GM18861 (cell line): ENCODE measurements at regions not wholly inside any gene's neighbourhood (a gene's known extent, or its start where the extent isn't known, plus 50 kb on each side); places are given as distances from the start of the nearest gene placed in this dataset.
"Not testable (repeated sequence)": the region's sequence is repeated elsewhere in the genome, so short reads cannot be mapped to it uniquely, and the experiment has no call there.

Experiments used
- ATAC-seq: cut with Tn5 transposase; IDR thresholded peaks from one replicate; pipeline ENCODE4 v1.9.1; 2021; ENCODE audit not compliant: unreplicated experiment

DNA sequence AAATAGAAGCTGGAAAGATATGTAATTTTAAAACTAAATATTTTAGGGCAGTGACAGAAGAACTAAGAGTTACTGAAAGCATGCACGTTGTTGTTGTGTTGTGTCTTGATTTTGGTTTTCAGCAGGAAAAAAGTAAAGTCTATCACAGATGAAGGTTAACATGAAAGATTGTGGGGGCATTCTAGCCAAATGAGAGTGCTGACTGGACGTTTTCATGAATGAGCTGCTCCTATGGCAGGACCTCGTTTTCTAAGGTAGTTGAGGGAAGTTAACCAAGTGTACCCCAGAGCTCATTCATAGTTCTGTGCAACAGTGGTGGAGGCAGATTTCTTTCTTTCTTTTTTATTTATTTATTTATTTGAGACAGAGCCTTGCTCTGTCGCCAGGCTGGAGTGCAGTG is 194.6 kb upstream of the IRS2 start:
- no peak for ATAC-seq

DNA sequence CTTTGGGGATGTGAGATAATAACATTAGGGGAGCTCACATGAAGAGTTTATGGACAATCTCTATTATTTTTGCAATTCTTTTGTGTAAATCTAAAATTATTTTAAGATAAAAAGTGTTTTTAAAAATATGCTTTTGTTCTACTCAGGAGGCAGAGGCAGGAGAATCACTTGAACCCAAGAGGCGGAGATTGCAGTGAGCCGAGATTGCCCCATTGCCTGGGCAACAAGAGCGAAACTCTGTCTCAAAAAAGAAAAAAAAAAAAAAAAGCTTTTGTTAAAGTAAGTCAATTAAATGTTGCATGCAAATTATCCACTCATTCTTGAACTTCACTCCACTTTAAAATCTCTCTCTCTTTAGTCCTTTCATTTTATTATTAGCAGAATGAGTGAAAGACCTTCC is 193.3 kb upstream of the IRS2 start:
- not testable (repeated sequence) for ATAC-seq

DNA sequence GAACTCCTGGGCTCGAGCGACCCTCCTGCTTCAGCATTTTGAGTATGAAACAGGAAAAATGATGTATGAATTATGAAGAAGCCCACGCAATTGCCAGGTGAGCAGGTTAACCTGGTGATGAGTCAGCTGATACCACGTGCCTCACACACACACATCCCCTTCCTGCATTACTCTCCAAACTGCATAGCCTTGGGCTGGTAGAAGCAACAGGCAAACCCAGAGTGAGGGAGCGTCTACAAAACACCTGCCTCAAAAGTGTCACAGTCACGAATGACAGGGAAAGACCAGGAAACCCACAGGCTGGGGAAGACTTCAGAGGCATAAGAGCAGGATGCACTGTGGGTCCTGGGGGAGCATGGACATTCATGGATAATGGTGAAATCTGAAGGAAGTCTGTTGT is 192.8 kb upstream of the IRS2 start:
- ATAC-seq: no peak

DNA sequence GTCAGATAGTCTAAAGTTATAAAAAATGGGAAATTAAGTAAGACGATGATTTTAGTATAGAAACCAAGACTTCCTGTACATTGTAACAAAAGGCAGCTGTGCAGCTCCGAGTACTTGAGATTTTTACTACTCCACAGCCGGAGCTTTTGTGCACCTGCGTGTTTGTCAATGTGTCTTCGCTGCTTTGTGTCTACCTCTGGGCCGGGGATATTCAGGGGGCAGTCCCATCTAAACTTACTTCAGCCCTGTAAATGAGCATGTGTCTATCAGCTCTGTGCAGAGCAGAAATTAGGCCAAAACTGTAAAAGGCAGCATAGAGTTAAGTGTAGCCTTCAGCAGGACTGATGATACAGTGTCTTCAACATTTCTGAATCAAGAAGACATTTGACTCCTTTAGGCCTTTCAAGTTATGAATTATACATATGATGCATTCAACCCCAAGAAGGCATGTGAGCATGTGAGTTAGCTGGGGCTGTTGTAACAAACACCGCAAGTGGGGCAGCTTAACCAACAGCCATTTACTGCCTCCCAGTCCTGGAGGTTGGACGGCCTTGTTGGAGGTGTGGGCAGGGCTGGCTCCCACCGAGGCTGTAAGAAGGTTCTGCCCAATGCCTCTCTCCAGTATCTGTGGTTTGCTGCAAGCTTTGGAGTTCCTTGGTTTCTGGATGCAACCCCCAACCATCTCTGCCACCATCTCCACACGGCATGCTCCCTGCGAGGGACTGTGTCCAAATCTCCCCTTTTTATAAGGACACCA is 191.0 kb upstream of the IRS2 start:
- ATAC-seq: no peak

- no peak for ATAC-seq
Measured at GRCh38 chr13:109976206-109976997, 190.0 kb upstream of the IRS2 start.

GRCh38 chr13:109974354-109974753 is 188.0 kb upstream of the IRS2 start:
- no peak for ATAC-seq

GRCh38 chr13:109973279-109973678 is 186.9 kb upstream of the IRS2 start:
- ATAC-seq: no peak

DNA sequence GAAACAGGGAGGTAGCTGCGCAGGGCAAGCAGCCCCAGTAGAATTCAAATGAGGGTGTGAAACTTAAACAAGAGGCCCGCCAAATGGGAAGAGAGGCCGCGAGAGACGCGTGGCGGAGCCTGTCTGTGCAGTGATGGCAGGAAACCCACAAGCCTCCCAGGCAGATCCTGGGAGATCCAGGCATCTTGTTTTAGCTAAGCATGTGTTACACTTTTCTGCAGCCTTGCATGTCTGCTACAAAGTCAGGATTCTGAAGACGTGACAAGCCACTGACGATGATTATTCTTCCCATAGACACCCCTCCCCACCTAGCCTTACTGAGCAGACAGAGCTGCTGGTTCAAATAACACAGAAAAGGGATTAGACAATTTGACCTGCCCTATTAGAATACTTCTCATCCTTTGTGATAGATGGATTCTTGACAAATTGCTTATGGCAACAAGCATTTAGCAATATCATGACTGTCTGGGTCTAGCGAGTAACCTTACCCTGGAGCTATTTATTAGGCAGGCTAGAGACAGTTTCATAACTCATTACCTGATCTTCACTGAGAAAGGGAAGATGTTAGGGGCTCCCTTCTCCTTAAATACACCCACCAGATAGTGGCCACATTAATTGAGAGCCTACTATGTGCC is 185.2 kb upstream of the IRS2 start:
- ATAC-seq: no peak

DNA sequence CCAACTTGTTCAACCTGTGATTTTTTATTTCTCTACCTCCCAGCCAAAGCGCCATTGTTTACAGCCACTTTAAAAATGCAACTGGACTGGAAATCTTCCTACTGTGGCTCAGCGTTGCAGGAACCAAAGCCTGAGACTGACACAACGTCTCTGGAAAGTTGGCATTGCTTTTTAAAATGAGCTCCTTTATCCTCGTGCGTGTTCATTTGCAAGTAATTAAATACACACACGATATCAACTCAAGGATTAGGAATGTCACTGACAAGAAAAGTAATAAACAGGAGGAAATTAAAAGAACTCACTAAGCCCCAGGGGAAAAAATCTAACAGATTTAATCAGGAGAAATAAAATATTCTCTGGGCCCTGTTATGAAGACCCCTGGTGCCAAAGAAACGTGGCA is 184.6 kb upstream of the IRS2 start:
- no peak for ATAC-seq

DNA sequence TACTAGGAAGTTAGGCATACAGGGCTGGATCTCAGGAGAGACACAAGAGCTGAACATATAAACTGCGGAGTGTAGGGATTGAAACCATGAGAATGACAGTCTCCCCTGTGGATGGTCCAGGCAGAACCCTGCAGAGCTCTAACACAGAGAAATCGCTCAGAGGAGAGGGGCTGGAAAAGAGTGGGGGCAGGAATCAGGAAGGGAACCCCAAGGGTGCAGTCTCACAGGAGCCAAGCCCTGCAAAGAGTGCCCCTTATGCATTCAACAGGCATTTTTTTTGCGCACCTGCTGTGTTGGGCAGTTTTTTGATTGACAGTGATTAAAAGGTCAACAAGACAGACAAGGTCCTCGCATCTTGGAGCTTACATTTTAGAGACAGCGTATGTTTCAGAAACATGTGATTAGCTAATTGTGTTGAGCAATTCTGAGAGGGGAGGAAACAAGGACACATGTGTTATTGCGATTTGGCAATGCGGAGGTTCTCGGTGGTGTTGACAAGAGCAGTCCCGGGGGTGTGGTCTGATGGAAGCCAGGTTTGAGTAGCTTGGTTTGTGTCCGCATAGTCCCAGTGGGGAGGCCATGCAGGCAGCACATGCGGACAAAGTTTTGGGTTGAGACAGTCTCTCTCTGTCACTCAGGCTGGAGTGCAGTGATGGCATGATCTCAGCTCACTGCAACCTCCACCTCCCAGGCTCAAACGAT is 182.6 kb upstream of the IRS2 start:
- no peak for ATAC-seq

- no peak for ATAC-seq
Measured at GRCh38 chr13:109963960-109964563, 177.7 kb upstream of the IRS2 start.

- ATAC-seq: no peak
Measured at GRCh38 chr13:109963384-109963783, 177.0 kb upstream of the IRS2 start.

DNA sequence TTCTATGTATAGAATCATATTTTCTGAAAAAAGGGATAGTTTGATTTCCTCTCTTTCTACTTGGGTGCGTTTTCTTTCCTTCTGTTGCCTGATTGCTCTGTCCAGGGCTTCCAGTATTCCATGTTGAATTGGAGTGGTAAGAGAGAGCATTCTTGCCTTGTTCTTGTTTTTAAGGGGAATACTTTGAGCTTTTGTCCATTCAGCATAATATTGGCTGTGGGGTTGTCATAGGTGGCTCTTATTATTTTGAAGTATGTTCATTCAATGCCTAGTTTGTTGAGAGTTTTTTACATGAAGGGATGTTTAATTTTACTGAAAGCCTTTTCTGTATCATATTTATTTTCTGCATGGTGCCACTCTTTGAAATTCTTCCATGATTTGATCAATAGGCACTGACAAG is 173.5 kb upstream of the IRS2 start:
- ATAC-seq: no peak

DNA sequence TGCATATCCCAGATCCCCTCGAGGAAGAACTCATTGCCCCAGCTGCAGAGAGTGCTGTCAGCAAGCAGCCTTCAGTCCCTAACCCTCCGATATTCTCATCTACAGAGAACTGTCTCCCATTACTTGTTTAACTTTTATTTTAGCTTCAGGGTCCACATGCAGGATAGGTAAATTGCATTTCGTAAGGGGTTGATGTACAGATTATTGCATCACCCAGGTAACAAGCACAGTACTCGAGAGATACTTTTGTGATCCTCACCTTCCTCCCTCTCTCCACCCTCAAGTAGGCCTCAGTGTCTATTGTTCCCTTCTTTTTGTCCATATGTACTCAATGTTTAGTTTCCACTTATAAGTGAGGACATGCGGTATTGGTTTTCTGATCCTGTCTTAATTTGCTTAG is 171.5 kb upstream of the IRS2 start:
- no peak for ATAC-seq

- no peak for ATAC-seq
Measured at GRCh38 chr13:109955598-109955997, 169.2 kb upstream of the IRS2 start.

GRCh38 chr13:109954441-109954840 is 168.1 kb upstream of the IRS2 start:
- no peak for ATAC-seq

GRCh38 chr13:109951491-109951890 is 165.1 kb upstream of the IRS2 start:
- ATAC-seq: no peak

- ATAC-seq: no peak
Measured at GRCh38 chr13:109949397-109949796, 163.0 kb upstream of the IRS2 start.

DNA sequence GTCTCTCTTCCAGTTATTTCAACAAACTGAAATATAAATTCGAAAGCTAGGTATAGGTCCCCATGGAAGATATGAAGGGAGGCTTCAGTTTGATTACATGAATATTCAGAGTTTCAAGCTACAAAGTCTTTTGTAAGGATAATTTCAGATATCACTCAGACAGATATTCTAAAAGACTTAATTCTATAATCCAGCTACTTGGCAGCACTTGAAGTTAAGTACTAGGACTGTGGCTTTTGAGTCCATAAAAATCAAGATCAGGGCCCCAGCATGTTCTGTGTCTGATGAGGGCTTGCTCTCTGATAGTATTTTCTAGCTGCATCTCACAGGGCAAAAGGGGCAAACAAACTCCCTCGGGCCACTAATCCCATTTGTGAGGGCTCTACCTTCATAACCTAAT is 160.6 kb upstream of the IRS2 start:
- no peak for ATAC-seq

DNA sequence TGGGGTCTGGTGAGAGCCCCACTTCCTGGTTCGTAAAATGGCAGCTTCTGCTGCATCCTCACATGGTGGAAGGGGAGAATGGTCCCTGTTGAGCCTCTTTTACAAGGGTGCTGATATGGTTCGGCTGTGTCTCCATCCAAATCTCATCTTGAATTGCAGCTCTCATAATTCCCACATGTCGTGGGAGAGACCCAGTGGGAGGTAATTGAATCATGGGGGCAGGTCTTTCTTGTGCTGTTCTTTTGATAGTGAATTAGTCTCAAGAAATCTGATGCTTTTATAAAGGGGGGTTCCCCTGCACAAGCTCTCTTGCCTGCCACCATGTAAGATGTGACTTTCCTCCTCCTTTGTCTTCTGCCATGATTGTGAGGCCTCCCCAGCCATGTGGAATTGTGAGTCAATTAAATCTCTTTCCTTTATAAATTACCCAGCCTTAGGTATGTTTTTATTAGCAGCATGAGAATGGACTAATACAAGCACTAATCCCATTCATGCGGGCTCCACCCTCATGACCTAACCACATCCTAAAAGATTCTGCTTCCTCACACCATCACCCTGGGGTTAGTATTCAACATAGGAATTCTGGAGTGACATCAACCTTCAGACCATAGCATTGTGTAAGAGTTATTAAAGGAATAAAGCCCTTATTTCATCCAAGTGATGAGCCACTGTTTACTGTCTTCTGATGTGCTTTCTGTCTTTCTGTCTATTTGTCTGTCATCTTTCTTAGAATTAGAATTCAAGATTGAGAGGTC is 159.0 kb upstream of the IRS2 start:
- no peak for ATAC-seq
